Psoas muscle (tissue), 7 donors: ENCODE measurements at regions not wholly inside any gene's neighbourhood (a gene's known extent, or its start where the extent isn't known, plus 50 kb on each side); places are given as distances from the start of the nearest gene placed in this dataset.

Experiments used
- ATAC-seq, 4 donors: fragments of 200-7000 bp; cut with Tn5 transposase; one replicate each; pipeline ENCODE4 v1.9.1; 2020; ENCODE audit warnings: moderate library complexity in 3 of 4, mild to moderate bottlenecking in 2 of 4
- DNase-seq, 2 donors: peaks; one replicate each; pipeline ENCODE4 v3.0.0-alpha.2; 2020
- H3K27ac ChIP-seq: fragments of 200-600 bp; one replicate; pipeline ENCODE4 v1.8.0; 2022
- H3K27me3 ChIP-seq, 3 donors: fragments of 200-600 bp in 1 of 3; one replicate each; pipeline versions ENCODE4 v1.6.1 to v1.8.0; 2013 to 2022; ENCODE audit warnings: low read length in 2 of 3, mild to moderate bottlenecking in 2 of 3, moderate library complexity in 1 of 3; ENCODE audit not compliant: insufficient read depth in 3 of 3
- H3K36me3 ChIP-seq, 2 donors: fragments of 200-600 bp in 1 of 2; one replicate each; pipeline versions ENCODE4 v1.6.1 to v1.8.0; 2013 to 2022; ENCODE audit warnings: low read depth in 1 of 2, mild to moderate bottlenecking in 1 of 2, moderate library complexity in 1 of 2; ENCODE audit not compliant: insufficient read depth in 1 of 2
- H3K4me1 ChIP-seq: fragments of 200-600 bp; one replicate; pipeline ENCODE4 v1.8.0; 2022
- H3K4me3 ChIP-seq: fragments of 200-600 bp; one replicate; pipeline ENCODE4 v1.8.0; 2022; ENCODE audit warnings: mild to moderate bottlenecking
- H3K9me3 ChIP-seq: fragments of 200-600 bp; one replicate; pipeline ENCODE4 v1.8.0; 2022
- CTCF ChIP-seq: fragments of 200-600 bp; IDR thresholded peaks from one replicate; pipeline ENCODE4 v1.8.0; 2022; ENCODE audit warnings: antibody characterized with exemption
- WGBS, 3 donors: extraction: QIAGEN DNeasy Blood & Tissue Kit; methylation state at CpG; one replicate each; pipeline versions ENCODE4 v1.1.6 to v1.1.7; 2013; 5-methylcytosine and 5-hydroxymethylcytosine counted together
- intact Hi-C, 2 donors: fragments of 100-400 bp; cut with DNase I; formaldehyde crosslinking; loops; one replicate each; pipeline versions ENCODE4 v1.11.0 to v1.14.2; 2022
- donor health status: healthy with polysubstance abuse.
- donor health status: DM: no; HTN: no; CAD: no; lungs with moderate emphysema.
- donor health status: Bipolar disorder and iron deficiency.
- donor health status: healthy.
- donor health status: DM: yes; HTN: yes; CAD: no.
- donor health status: DM: no; HTN: no; CAD: no.
- donor health status: DM: yes; HTN: yes; CAD: no.

GRCh38 chr1:24261977-24262376 lies 57.2 kb upstream of the GRHL3 start:
- Histone ChIP-seq H3K4me1 (no peaks in the 10 kb centered on the region), H3K27me3 (peaks cover 0 to 14% (median 0%) of the 10 kb centered on the region in 3 donors), H3K36me3 (no peaks in the 10 kb centered on the region), H3K27ac (no peak overlapping the region), H3K9me3 (no peaks in the 10 kb centered on the region), H3K4me3 (no peak overlapping the region)
- no peak for TF ChIP-seq CTCF
- DNase-seq = no peak
- intact Hi-C loops = no loop called here
- 75 to 81% (median 81%) methylated on average over 5 of the region's 5 CpGs for WGBS, 3 donors
- no peak for ATAC-seq

GRCh38 chr1:24258735-24259424 lies 60.3 kb upstream of the GRHL3 start:
- no peak overlapping the region for H3K4me3 ChIP-seq
- 86 to 90% (median 90%) methylated on average over 13 to 16 of the region's 16 CpGs for WGBS, 3 donors
- no peaks in the 10 kb centered on the region for H3K9me3 ChIP-seq
- H3K27ac ChIP-seq = no peak overlapping the region
- TF ChIP-seq CTCF = no peak
- DNase-seq = no peak
- ATAC-seq = no peak
- intact Hi-C loops = no loop called here
- no peaks in the 10 kb centered on the region for H3K36me3 ChIP-seq
- H3K27me3 ChIP-seq = peaks cover 0 to 14% (median 0%) of the 10 kb centered on the region in 3 donors
- no peaks in the 10 kb centered on the region for H3K4me1 ChIP-seq

GRCh38 chr1:24257373-24257772 lies 61.8 kb upstream of the GRHL3 start:
- no peak overlapping the region for H3K4me3 ChIP-seq
- H3K9me3 ChIP-seq = no peaks in the 10 kb centered on the region
- no peak overlapping the region for H3K27ac ChIP-seq
- intact Hi-C loops = no loop called here
- DNase-seq (no peak), ATAC-seq (no peak)
- 67 to 82% (median 67%) methylated on average over 2 of the region's 2 CpGs for WGBS, 3 donors
- H3K36me3 ChIP-seq = no peaks in the 10 kb centered on the region
- no peak for TF ChIP-seq CTCF
- no peaks in the 10 kb centered on the region for H3K4me1 ChIP-seq
- H3K27me3 ChIP-seq = peaks cover 0 to 14% (median 0%) of the 10 kb centered on the region in 3 donors

- Histone ChIP-seq H3K4me1 (no peaks in the 10 kb centered on the region), H3K4me3 (no peak overlapping the region), H3K36me3 (no peaks in the 10 kb centered on the region), H3K9me3 (no peaks in the 10 kb centered on the region), H3K27ac (no peak overlapping the region), H3K27me3 (peaks cover 0 to 10% (median 0%) of the 10 kb centered on the region in 3 donors)
- TF ChIP-seq CTCF = no peak
- DNase-seq (no peak), ATAC-seq (no peak)
- 70 to 75% (median 72%) methylated on average over 2 of the region's 2 CpGs for WGBS, 3 donors
- intact Hi-C loops = no loop called here
These were observed 62.5 kb upstream of the GRHL3 start for GRCh38 chr1:24256687-24257086.

- Histone ChIP-seq H3K9me3 (no peaks in the 10 kb centered on the region), H3K4me1 (no peaks in the 10 kb centered on the region), H3K27me3 (peaks cover 0 to 5% (median 0%) of the 10 kb centered on the region in 3 donors), H3K36me3 (no peaks in the 10 kb centered on the region), H3K4me3 (no peak overlapping the region), H3K27ac (no peak overlapping the region)
- intact Hi-C loops = no loop called here
- WGBS, 3 donors = 88 to 91% (median 90%) methylated on average over 7 of the region's 7 CpGs
- TF ChIP-seq CTCF = no peak
- DNase-seq = no peak
- ATAC-seq = no peak
These were observed 63.9 kb upstream of the GRHL3 start for GRCh38 chr1:24255226-24255625.
